ENCODE measurements at regions not wholly inside any gene's neighbourhood (a gene's known extent, or its start where the extent isn't known, plus 50 kb on each side); places are given as distances from the start of the nearest gene placed in this dataset.

DNA sequence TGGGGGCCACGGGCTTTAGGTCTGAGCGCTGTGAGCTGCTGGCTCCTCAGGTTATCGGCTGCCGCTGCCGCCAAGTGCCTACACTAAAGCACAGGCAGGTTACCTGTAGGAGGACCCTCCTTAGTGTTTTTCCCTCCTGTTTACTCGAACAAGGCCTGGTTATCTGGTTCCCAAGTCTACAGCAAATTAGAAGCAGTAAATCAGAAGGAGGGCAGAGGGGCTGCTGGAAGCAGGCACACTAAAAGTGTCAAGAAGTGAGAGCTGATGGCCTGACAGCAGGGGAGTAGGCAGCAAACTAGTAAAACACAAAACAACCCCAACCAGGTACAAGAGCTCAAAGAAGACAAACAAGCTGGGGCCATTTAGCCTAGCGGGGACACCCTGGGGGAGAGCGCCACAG is 125.0 kb upstream of the PJA1 start:
- TF ChIP-seq CTCF (IDR thresholded peaks at IDR 0.05) (no peak), POLR2A (IDR thresholded peaks at IDR 0.05) (no peak)

All from body of pancreas (tissue), 4 donors.